D721Med (cell line): ENCODE measurements at regions not wholly inside any gene's neighbourhood (a gene's known extent, or its start where the extent isn't known, plus 50 kb on each side); places are given as distances from the start of the nearest gene placed in this dataset.
"Not testable (repeated sequence)": the region's sequence is repeated elsewhere in the genome, so short reads cannot be mapped to it uniquely, and the experiment has no call there.

Experiments
- DNase-seq: peaks from one replicate; pipeline ENCODE4 v3.0.0; 2011; ENCODE audit warnings: low spot score; ENCODE audit not compliant: insufficient read length
- FAIRE-seq: peaks from 2 replicates; lab custom pipeline; 2011; peaks lifted over from hg19 to GRCh38; lab: Jason Lieb, UNC
- CTCF ChIP-seq: IDR thresholded peaks from 2 replicates; pipeline ENCODE4 v1.5.1; 2012; ENCODE audit warnings: mild to moderate bottlenecking, control low read depth; ENCODE audit not compliant: insufficient read depth; ENCODE audit errors: missing control alignments

GRCh38 chrX:140091125-140091886 lies 126.0 kb upstream of the CXorf66 start:
- FAIRE-seq: no peak
- no peak for DNase-seq
- TF ChIP-seq CTCF: no peak

GRCh38 chrX:140090800-140091124 lies 125.4 kb upstream of the CXorf66 start:
- no peak for DNase-seq
- no peak for FAIRE-seq
- no peak for TF ChIP-seq CTCF

GRCh38 chrX:140088438-140088837 lies 123.1 kb upstream of the CXorf66 start:
- no peak for FAIRE-seq
- TF ChIP-seq CTCF: no peak
- no peak for DNase-seq

GRCh38 chrX:140087875-140088274 lies 122.6 kb upstream of the CXorf66 start:
- DNase-seq (no peak), FAIRE-seq (no peak)
- no peak for TF ChIP-seq CTCF

- no peak for TF ChIP-seq CTCF
- DNase-seq (no peak), FAIRE-seq (no peak)
Measured at GRCh38 chrX:140086691-140087090, 121.4 kb upstream of the CXorf66 start.

GRCh38 chrX:140074851-140075250 lies 109.5 kb upstream of the CXorf66 start:
- FAIRE-seq, DNase-seq: not testable (repeated sequence)

- FAIRE-seq (no peak), DNase-seq (no peak)
- TF ChIP-seq CTCF: no peak
Measured at GRCh38 chrX:140071037-140071436, 105.7 kb upstream of the CXorf66 start.
